ENCODE measurements at regions not wholly inside any gene's neighbourhood (a gene's known extent, or its start where the extent isn't known, plus 50 kb on each side); places are given as distances from the start of the nearest gene placed in this dataset.

GRCh38 chr1:75992312-75992711 is 60.1 kb upstream of the ASB17 start:
- TF ChIP-seq REST (IDR thresholded peaks at IDR 0.05; ENCODE audit: insufficient replicate concordance, low read depth) (no peak), CTCF (IDR thresholded peaks at IDR 0.05; ENCODE audit: insufficient read depth, low read length) (no peak), GABPA (IDR thresholded peaks at IDR 0.05; ENCODE audit: low read depth) (no peak), POLR2AphosphoS5 (IDR thresholded peaks at IDR 0.05; ENCODE audit: low read depth) (no peak), SPI1 (IDR thresholded peaks at IDR 0.05; ENCODE audit: borderline replicate concordance, low read depth) (no peak)
- DNase-seq (ENCODE audit: low read depth in 1 of 2, low spot score in 1 of 2): no peak
- Histone ChIP-seq H3K27me3 (ENCODE audit: insufficient read depth, poor library complexity, severe bottlenecking) (no peaks in the 10 kb centered on the region), H3K27ac (replicated peaks) (no peak overlapping the region), H3K4me3 (replicated peaks; ENCODE audit: insufficient read depth, low read length) (no peak overlapping the region)

DNA sequence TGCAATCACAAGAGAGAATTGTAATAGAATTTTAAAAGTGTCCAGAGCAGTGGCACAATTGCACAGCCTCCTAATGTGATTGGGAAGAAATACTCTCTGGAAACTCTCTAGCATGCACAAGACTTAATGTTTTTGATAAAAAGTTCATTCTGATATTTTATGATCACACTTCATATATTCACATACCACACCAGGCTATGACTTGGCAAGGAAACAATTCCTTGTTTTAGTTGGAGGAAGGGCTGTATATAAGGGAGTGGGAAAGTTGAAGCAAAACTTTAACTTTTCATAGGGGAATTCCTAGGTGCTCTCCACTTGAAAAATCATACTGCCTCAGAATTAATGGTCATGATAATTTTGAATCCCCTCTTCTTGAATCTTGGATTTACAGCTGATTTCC is 61.5 kb upstream of the ASB17 start:
- no peaks in the 10 kb centered on the region for H3K27me3 ChIP-seq (ENCODE audit: insufficient read depth, poor library complexity, severe bottlenecking)
- no peak overlapping the region for H3K27ac ChIP-seq (replicated peaks)
- TF ChIP-seq SPI1 (IDR thresholded peaks at IDR 0.05; ENCODE audit: borderline replicate concordance, low read depth) (no peak), CTCF (IDR thresholded peaks at IDR 0.05; ENCODE audit: insufficient read depth, low read length) (no peak), GABPA (IDR thresholded peaks at IDR 0.05; ENCODE audit: low read depth) (no peak), POLR2AphosphoS5 (IDR thresholded peaks at IDR 0.05; ENCODE audit: low read depth) (no peak), REST (IDR thresholded peaks at IDR 0.05; ENCODE audit: insufficient replicate concordance, low read depth) (no peak)
- no peak overlapping the region for H3K4me3 ChIP-seq (replicated peaks; ENCODE audit: insufficient read depth, low read length)
- no peak for DNase-seq (ENCODE audit: low read depth in 1 of 2, low spot score in 1 of 2)

GRCh38 chr1:75996196-75996595 is 64.0 kb upstream of the ASB17 start:
- DNase-seq (ENCODE audit: low read depth in 1 of 2, low spot score in 1 of 2): no peak
- Histone ChIP-seq H3K27me3 (ENCODE audit: insufficient read depth, poor library complexity, severe bottlenecking) (no peaks in the 10 kb centered on the region), H3K27ac (replicated peaks) (no peak overlapping the region), H3K4me3 (replicated peaks; ENCODE audit: insufficient read depth, low read length) (no peak overlapping the region)
- TF ChIP-seq GABPA (IDR thresholded peaks at IDR 0.05; ENCODE audit: low read depth) (no peak), SPI1 (IDR thresholded peaks at IDR 0.05; ENCODE audit: borderline replicate concordance, low read depth) (no peak), REST (IDR thresholded peaks at IDR 0.05; ENCODE audit: insufficient replicate concordance, low read depth) (no peak), POLR2AphosphoS5 (IDR thresholded peaks at IDR 0.05; ENCODE audit: low read depth) (no peak), CTCF (IDR thresholded peaks at IDR 0.05; ENCODE audit: insufficient read depth, low read length) (no peak)
